Transverse colon (tissue), 4 donors: ENCODE measurements at regions not wholly inside any gene's neighbourhood (a gene's known extent, or its start where the extent isn't known, plus 50 kb on each side); places are given as distances from the start of the nearest gene placed in this dataset.

Experiments used
- CTCF ChIP-seq, 5 experiments: fragments of 200-600 bp in 3 of 5; fragments of 450-650 bp in 2 of 5; sonication (generic) in 3 of 5; IDR thresholded peaks; 1 replicate in 2 of 5; 2 replicates in 3 of 5; pipeline ENCODE4 v1.5.1; 2016 to 2017; ENCODE audit warnings: antibody characterized with exemption in 5 of 5, inconsistent platforms in 3 of 5, mild to moderate bottlenecking in 2 of 5, moderate library complexity in 1 of 5
- EP300 ChIP-seq: sonication (generic); formaldehyde crosslinking; IDR thresholded peaks from one replicate; pipeline ENCODE4 v1.6.1; 2017; ENCODE audit warnings: antibody characterized with exemption, low read depth
- POLR2A ChIP-seq: fragments of 450-650 bp; IDR thresholded peaks from one replicate; pipeline ENCODE4 v1.6.1; 2016; ENCODE audit warnings: antibody characterized with exemption, mild to moderate bottlenecking, moderate library complexity
- POLR2AphosphoS5 ChIP-seq, 3 donors: sonication (generic); formaldehyde crosslinking; IDR thresholded peaks; one replicate each; pipeline ENCODE4 v1.6.1; 2016; ENCODE audit warnings: antibody characterized with exemption in 3 of 3

- TF ChIP-seq CTCF (IDR thresholded peaks at IDR 0.05): no peak
- TF ChIP-seq POLR2AphosphoS5 (IDR thresholded peaks at IDR 0.05): no peak
- no peak for TF ChIP-seq POLR2A
- TF ChIP-seq EP300: no peak
These were observed 626.5 kb downstream of the NCAM2 start for GRCh38 chr21:21624674-21625073.
